CD4-positive, alpha-beta T cell treated with Interleukin-15 for 1 hour (primary cell): ENCODE measurements at regions not wholly inside any gene's neighbourhood (a gene's known extent, or its start where the extent isn't known, plus 50 kb on each side); places are given as distances from the start of the nearest gene placed in this dataset.

Experiments used
- DNase-seq: peaks from one replicate; pipeline ENCODE4 v3.0.0-alpha.2; 2020

- peak; percentile 58 for DNase-seq
These were observed 496.4 kb downstream of the BUD13 start for GRCh38 chr11:116276051-116277044.

GRCh38 chr11:116275635-116276034 lies 497.2 kb downstream of the BUD13 start:
- no peak for DNase-seq

GRCh38 chr11:116274521-116274920 lies 498.3 kb downstream of the BUD13 start:
- DNase-seq, result no peak

- DNase-seq, result no peak
These were observed 500.5 kb downstream of the BUD13 start for GRCh38 chr11:116272181-116272789.

DNA sequence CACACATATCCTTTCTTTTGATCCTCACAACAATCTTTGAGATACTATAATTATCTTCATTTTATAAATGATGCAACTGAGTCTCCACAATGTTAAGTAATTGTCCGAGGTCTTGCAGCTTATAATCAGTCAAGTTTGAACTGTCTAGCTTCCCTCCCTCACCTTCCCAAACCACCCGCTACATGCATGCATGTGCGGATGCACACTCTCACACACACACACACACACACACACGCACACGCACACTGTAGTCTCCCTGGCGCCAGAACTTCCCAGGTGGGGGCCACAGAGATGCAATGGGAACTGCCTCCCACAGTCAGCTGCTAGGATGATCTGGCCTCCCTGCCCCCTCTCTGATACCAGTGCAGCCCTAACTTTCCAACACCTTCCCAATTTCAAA lies 501.3 kb downstream of the BUD13 start:
- DNase-seq, result no peak

GRCh38 chr11:116267146-116267545 lies 505.6 kb downstream of the BUD13 start:
- no peak for DNase-seq

DNA sequence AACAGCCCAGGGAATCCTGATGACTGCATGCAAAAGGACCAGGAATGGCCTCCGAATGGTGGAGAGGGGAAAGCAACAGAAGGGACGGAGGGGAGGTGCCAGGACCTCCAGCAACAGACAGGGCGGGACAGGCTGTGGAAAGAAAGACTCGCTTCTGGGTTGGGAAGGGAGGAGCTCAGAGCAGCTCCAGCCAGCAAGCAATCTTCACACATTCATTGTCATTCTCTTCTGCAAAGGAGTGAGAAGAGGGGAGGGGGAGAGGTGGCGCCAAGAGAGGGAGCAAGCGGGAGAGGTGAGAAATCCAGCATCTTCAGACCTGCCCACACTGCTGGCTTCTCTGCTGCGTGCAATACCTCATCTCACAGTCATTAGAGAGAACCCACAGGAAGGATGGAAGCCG lies 509.0 kb downstream of the BUD13 start:
- DNase-seq, result no peak

DNA sequence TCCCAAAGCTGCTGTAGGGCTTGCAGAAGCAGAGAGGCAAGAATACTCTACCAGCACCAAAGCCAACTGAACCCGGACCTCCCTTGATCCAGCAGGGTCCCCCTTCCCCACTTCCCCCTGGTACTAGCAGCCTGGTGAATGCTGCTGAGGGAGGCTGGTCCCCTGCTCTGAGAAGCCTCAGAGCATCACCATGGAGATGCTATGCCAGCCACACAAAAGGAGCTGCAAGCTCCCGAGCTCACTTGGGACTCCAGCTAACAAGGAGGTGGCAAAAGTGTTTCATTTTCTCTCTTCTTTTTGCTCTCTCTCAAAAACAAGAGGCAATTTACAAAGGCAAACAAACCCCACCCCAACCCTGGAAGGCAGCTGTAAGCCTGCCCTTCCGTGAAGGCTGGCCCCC lies 509.8 kb downstream of the BUD13 start:
- DNase-seq, result no peak

- DNase-seq, result no peak
These were observed 510.4 kb downstream of the BUD13 start for GRCh38 chr11:116262370-116262769.

- no peak for DNase-seq
These were observed 511.2 kb downstream of the BUD13 start for GRCh38 chr11:116261606-116262005.

- DNase-seq, result no peak
These were observed 514.0 kb downstream of the BUD13 start for GRCh38 chr11:116258821-116259220.

- no peak for DNase-seq
These were observed 514.9 kb downstream of the BUD13 start for GRCh38 chr11:116257883-116258282.

DNA sequence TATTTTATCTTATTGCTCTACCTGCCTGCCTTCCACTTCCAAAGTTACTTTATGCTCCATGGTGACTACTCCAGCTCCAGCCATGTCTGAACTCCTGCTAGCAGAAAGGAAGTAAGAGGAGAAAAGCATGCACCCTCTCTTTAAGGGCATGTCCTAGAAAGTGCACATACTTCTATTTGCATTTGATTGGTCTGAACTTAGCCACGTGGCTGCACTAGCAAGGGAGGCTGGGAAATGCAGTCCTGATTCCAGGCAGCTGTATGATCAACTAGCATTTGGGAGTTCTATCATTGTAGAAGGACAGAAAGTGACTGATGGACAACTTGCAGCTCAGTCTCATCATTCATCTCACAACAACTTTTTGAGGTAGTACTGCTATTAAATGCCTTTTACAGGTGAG lies 515.7 kb downstream of the BUD13 start:
- no peak for DNase-seq

DNA sequence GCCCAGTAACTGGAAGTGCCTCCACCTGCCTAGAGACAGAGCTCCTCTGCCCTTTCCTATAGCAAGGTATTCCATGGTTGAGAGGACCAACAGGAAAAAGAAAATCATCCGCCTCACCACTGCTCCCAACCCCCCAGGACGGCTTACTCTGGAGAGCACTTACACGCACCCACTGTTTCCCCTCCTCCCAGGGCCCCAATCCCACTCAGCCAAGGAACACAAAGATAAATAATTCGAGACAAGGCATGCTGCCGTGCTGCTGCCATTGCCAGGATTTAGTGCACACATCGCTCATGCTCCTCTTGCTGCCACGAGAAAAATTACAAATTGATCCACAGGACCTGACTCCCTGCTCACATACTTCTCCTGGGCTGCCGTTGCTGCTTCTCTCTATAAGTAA lies 516.6 kb downstream of the BUD13 start:
- DNase-seq, result no peak

GRCh38 chr11:116255321-116255953 lies 517.4 kb downstream of the BUD13 start:
- no peak for DNase-seq

DNA sequence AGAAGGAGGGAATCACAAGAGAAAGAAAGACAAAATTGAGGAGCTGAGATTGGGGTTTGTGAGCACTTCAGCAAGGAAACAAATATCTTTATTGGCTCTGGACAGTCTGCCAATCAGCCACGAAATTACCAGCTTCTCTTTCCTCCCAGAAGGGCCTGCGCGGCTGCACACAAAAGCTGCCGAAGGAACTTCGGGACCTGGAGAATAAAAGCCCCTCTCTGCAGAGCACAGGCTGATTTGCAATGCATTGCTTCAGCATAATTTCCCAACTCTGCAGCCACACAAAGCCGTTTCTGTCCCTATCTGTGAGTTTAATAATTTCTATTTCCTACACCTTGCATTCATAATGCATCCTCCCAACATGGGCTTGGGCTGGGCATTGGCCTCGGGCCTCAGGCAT lies 522.6 kb downstream of the BUD13 start:
- DNase-seq, result no peak

GRCh38 chr11:116249561-116249960 lies 523.2 kb downstream of the BUD13 start:
- DNase-seq, result no peak

- no peak for DNase-seq
These were observed 527.9 kb downstream of the BUD13 start for GRCh38 chr11:116244889-116245288.

DNA sequence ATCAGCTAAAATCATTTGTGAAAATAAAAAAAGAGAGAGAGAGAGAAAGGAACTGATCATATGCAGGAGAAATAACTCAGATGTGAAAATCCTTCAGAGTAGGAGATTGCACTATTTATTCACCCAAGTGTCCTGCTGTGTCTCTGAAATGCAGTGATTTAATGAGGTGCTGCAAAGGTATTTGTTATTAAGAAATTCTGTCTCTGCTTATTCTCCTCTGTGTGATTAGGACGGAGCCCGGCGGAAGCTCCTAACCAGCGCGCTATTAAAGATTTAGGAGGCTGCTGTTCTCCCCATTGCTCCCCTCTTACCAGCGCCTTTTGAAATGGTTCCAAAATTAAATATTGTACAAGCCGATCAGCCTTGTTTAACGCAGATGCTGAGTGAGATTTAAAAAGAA lies 528.3 kb downstream of the BUD13 start:
- DNase-seq, result no peak

DNA sequence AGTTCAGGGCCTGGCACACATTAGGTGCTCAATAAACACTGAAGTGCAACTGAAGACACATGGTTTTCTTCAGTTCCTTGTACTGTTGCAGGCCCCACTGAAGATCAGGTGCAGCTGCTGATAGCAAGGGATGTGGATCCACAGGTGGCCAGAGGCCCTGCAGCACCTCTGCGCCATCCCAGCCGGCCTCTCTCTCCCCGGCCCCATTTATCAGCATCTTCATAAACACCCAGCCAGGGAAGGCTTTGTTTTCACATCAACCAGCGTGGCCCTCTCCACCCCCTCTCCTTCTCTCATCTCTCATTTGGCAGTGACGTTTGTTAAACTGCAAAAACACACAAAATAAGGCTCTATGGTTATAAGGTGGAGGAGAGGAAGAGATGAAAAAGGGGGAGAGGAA lies 528.8 kb downstream of the BUD13 start:
- no peak for DNase-seq

DNA sequence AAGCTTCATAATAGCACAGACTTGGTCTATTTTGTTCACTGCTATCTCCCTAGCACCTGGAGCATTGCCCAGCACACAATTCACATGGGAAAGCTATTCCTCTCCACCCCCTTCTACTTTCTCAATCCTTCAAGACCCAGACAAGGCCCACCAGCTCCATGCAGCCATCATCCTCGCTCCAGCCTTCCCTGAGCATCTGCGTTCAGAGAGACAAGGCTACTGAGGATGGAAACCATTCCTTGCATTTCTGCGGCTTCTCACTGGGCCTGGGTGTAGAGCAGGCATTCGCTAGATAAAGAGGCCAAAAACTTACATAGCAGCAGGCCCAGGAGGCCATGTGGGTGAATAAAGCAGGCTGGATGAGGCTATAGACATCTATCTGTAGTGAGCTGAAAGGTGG lies 530.8 kb downstream of the BUD13 start:
- DNase-seq, result no peak

DNA sequence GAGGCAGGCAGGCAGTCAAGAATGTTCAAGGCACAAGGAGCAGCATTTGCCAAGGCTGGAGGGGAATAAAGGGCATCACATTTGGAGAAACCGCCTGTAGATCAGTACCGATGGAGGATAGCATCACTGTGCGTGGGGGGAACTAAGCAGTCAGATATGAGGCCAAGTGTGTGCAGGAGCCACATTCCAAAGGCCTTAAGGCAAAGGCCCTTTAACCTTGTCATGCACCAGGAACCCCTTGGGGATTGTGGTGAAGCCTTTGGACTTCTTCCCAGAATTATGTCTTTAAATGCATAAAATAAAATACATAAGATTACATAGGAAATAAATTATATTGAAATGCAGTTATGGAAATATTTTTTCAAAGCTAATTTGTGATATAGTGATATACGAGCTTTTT lies 532.1 kb downstream of the BUD13 start:
- no peak for DNase-seq

DNA sequence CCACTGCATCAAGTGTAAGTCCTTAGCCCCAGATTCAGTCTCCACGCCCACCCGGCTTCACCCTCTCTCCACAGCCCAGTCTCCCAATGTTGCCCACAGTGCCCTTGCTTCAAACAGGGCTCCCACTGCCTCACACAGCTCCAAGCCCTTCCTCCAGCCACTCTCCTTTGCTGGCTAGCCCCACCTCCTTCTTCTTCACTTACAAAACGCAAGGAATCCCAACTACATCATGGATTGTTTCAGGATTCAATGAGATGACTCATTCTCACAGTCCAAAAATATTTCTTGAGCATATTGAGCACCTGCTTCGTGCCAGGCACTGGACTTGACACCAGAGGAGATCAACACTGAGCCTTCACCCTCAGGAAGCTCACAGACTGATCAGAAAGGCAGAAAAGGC lies 533.5 kb downstream of the BUD13 start:
- DNase-seq, result no peak

DNA sequence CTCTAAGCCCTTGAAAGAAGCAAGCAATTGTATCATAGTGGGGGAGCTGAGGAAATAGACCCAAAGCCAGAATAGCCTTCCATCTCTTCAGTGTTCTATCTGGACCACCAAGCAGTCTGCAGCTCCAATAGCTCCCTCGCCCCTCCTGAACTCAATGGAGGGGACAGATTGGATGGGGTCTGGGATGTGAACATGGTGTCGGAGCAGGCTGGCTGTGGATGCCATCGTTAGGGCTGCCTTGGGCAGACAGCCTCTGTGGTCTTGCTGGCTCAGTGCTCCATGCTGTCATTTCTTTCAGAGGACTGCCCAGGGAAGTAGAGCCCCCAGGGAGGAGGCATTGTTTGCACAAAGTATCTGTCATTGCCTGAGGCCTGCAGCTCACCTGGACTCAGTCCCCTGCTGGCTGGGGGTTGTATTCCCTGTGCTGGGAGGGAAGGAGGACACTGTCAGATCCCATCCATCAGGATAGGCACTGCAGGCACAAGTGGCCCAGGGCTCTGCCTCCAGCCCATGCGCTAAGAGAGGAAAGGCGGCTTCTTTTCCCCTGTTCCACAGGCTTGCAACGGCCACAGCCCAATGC lies 537.7 kb downstream of the BUD13 start:
- DNase-seq, result no peak
